MM.1S (cell line): ENCODE measurements at regions not wholly inside any gene's neighbourhood (a gene's known extent, or its start where the extent isn't known, plus 50 kb on each side); places are given as distances from the start of the nearest gene placed in this dataset.

ENCODE experiments used
- CTCF ChIP-seq: fragments of 300-600 bp; sonication (generic); IDR thresholded peaks from 2 replicates; pipeline ENCODE4 v1.5.1; 2016; ENCODE audit warnings: antibody characterized with exemption, low read length, mixed read lengths
- EZH2 ChIP-seq: fragments of 300-600 bp; sonication (generic); optimal IDR thresholded peaks from 2 replicates; pipeline ENCODE3; 2017; ENCODE audit warnings: low read depth, mild to moderate bottlenecking, antibody characterized with exemption, low read length, mixed read lengths
- EZH2phosphoT487 ChIP-seq: fragments of 300-600 bp; sonication (generic); IDR thresholded peaks from 2 replicates; pipeline ENCODE4 v1.6.1; 2018; ENCODE audit warnings: antibody characterized with exemption, low read length

GRCh38 chr4:128635141-128635954, 174.2 kb upstream of the JADE1 start:
- TF ChIP-seq CTCF (no peak), EZH2 (no peak), EZH2phosphoT487 (no peak)
